IgD-negative memory B cell (primary cell): ENCODE measurements at regions not wholly inside any gene's neighbourhood (a gene's known extent, or its start where the extent isn't known, plus 50 kb on each side); places are given as distances from the start of the nearest gene placed in this dataset.

ENCODE experiments used
- H3K27ac Mint-ChIP-seq, 3 donors: one replicate each; pipeline ENCODE4 v1.8.0; 2020 to 2022; ENCODE audit warnings: mild to moderate bottlenecking in 3 of 3, mixed read lengths in 3 of 3, moderate library complexity in 1 of 3
- H3K27me3 Mint-ChIP-seq: one replicate; pipeline ENCODE4 v1.8.0; 2021; ENCODE audit warnings: mixed read lengths
- H3K36me3 Mint-ChIP-seq: one replicate; pipeline ENCODE4 v1.8.0; 2020; ENCODE audit warnings: mild to moderate bottlenecking, mixed read lengths
- H3K4me1 Mint-ChIP-seq, 3 donors: one replicate each; pipeline ENCODE4 v1.8.0; 2020 to 2022; ENCODE audit warnings: mixed read lengths in 3 of 3, mild to moderate bottlenecking in 1 of 3
- H3K4me3 Mint-ChIP-seq, 4 donors: one replicate each; pipeline ENCODE4 v1.8.0; 2020 to 2022; ENCODE audit warnings: mild to moderate bottlenecking in 4 of 4, mixed read lengths in 4 of 4, moderate library complexity in 3 of 4
- H3K9me3 Mint-ChIP-seq, 3 donors: one replicate each; pipeline ENCODE4 v1.8.0; 2020 to 2021; ENCODE audit warnings: mixed read lengths in 3 of 3, mild to moderate bottlenecking in 1 of 3

GRCh38 chr18:67358947-67359346 is 157.6 kb downstream of the DSEL start:
- peaks cover 0 to 1% (median 0%) of the 10 kb centered on the region in 3 donors for H3K4me1 Mint-ChIP-seq
- no peak overlapping the region for H3K4me3 Mint-ChIP-seq
- no peaks in the 10 kb centered on the region for H3K27me3 Mint-ChIP-seq
- H3K36me3 Mint-ChIP-seq, result no peaks in the 10 kb centered on the region
- H3K27ac Mint-ChIP-seq, result no peak overlapping the region
- H3K9me3 Mint-ChIP-seq, result peaks cover 0 to 8% (median 4%) of the 10 kb centered on the region in 3 donors

- Mint-ChIP-seq H3K9me3 (peaks cover 0 to 8% (median 4%) of the 10 kb centered on the region in 3 donors), H3K27me3 (no peaks in the 10 kb centered on the region), H3K27ac (no peak overlapping the region), H3K36me3 (no peaks in the 10 kb centered on the region), H3K4me3 (no peak overlapping the region), H3K4me1 (no peaks in the 10 kb centered on the region)
Measured at GRCh38 chr18:67354692-67355091, 161.8 kb downstream of the DSEL start.

- Mint-ChIP-seq H3K27ac (no peak overlapping the region), H3K4me3 (no peak overlapping the region), H3K36me3 (no peaks in the 10 kb centered on the region), H3K27me3 (no peaks in the 10 kb centered on the region), H3K4me1 (no peaks in the 10 kb centered on the region), H3K9me3 (peaks cover 0 to 8% (median 2%) of the 10 kb centered on the region in 3 donors)
Measured at GRCh38 chr18:67354091-67354490, 162.4 kb downstream of the DSEL start.

- Mint-ChIP-seq H3K4me1 (no peaks in the 10 kb centered on the region), H3K4me3 (no peak overlapping the region), H3K36me3 (no peaks in the 10 kb centered on the region), H3K27ac (no peak overlapping the region), H3K27me3 (no peaks in the 10 kb centered on the region), H3K9me3 (no peaks in the 10 kb centered on the region)
Measured at GRCh38 chr18:67347438-67347837, 169.1 kb downstream of the DSEL start.

GRCh38 chr18:67342159-67342558 is 174.4 kb downstream of the DSEL start:
- Mint-ChIP-seq H3K27ac (no peak overlapping the region), H3K4me3 (no peak overlapping the region), H3K27me3 (no peaks in the 10 kb centered on the region), H3K9me3 (peaks cover 0 to 2% (median 0%) of the 10 kb centered on the region in 3 donors), H3K4me1 (no peaks in the 10 kb centered on the region), H3K36me3 (no peaks in the 10 kb centered on the region)

GRCh38 chr18:67337696-67338095 is 178.8 kb downstream of the DSEL start:
- Mint-ChIP-seq H3K9me3 (peaks cover 2 to 4% (median 2%) of the 10 kb centered on the region in 3 donors), H3K27ac (no peak overlapping the region), H3K36me3 (no peaks in the 10 kb centered on the region), H3K4me3 (no peak overlapping the region), H3K27me3 (no peaks in the 10 kb centered on the region), H3K4me1 (no peaks in the 10 kb centered on the region)

- H3K27ac Mint-ChIP-seq, result no peak overlapping the region
- H3K36me3 Mint-ChIP-seq, result no peaks in the 10 kb centered on the region
- no peaks in the 10 kb centered on the region for H3K4me1 Mint-ChIP-seq
- H3K4me3 Mint-ChIP-seq, result no peak overlapping the region
- no peaks in the 10 kb centered on the region for H3K27me3 Mint-ChIP-seq
- H3K9me3 Mint-ChIP-seq, result peaks cover 0 to 4% (median 4%) of the 10 kb centered on the region in 3 donors
Measured at GRCh38 chr18:67331857-67332256, 184.7 kb downstream of the DSEL start.

- Mint-ChIP-seq H3K27me3 (no peaks in the 10 kb centered on the region), H3K4me1 (no peaks in the 10 kb centered on the region), H3K36me3 (no peaks in the 10 kb centered on the region), H3K27ac (no peak overlapping the region), H3K4me3 (no peak overlapping the region), H3K9me3 (peaks cover 0 to 11% (median 4%) of the 10 kb centered on the region in 3 donors)
Measured at GRCh38 chr18:67319109-67319508, 197.4 kb downstream of the DSEL start.

- no peaks in the 10 kb centered on the region for H3K36me3 Mint-ChIP-seq
- H3K9me3 Mint-ChIP-seq, result peaks cover 0 to 11% (median 4%) of the 10 kb centered on the region in 3 donors
- H3K4me1 Mint-ChIP-seq, result no peaks in the 10 kb centered on the region
- H3K27ac Mint-ChIP-seq, result no peak overlapping the region
- H3K4me3 Mint-ChIP-seq, result no peak overlapping the region
- no peaks in the 10 kb centered on the region for H3K27me3 Mint-ChIP-seq
Measured at GRCh38 chr18:67318651-67319050, 197.9 kb downstream of the DSEL start.

- peaks cover 0 to 2% (median 0%) of the 10 kb centered on the region in 3 donors for H3K9me3 Mint-ChIP-seq
- H3K4me1 Mint-ChIP-seq, result no peaks in the 10 kb centered on the region
- no peak overlapping the region for H3K27ac Mint-ChIP-seq
- H3K27me3 Mint-ChIP-seq, result no peaks in the 10 kb centered on the region
- no peak overlapping the region for H3K4me3 Mint-ChIP-seq
- H3K36me3 Mint-ChIP-seq, result no peaks in the 10 kb centered on the region
Measured at GRCh38 chr18:67310826-67311225, 205.7 kb downstream of the DSEL start.

GRCh38 chr18:67308819-67309218 is 207.7 kb downstream of the DSEL start:
- Mint-ChIP-seq H3K4me3 (no peak overlapping the region), H3K27ac (no peak overlapping the region), H3K9me3 (no peaks in the 10 kb centered on the region), H3K4me1 (no peaks in the 10 kb centered on the region), H3K36me3 (no peaks in the 10 kb centered on the region), H3K27me3 (no peaks in the 10 kb centered on the region)

GRCh38 chr18:67305466-67305865 is 211.1 kb downstream of the DSEL start:
- Mint-ChIP-seq H3K27ac (no peak overlapping the region), H3K27me3 (no peaks in the 10 kb centered on the region), H3K4me3 (no peak overlapping the region), H3K4me1 (no peaks in the 10 kb centered on the region), H3K36me3 (no peaks in the 10 kb centered on the region), H3K9me3 (peaks cover 0 to 2% (median 0%) of the 10 kb centered on the region in 3 donors)

GRCh38 chr18:67302043-67302442 is 214.5 kb downstream of the DSEL start:
- no peak overlapping the region for H3K27ac Mint-ChIP-seq
- peaks cover 0 to 2% (median 0%) of the 10 kb centered on the region in 3 donors for H3K9me3 Mint-ChIP-seq
- H3K27me3 Mint-ChIP-seq, result no peaks in the 10 kb centered on the region
- H3K36me3 Mint-ChIP-seq, result no peaks in the 10 kb centered on the region
- no peak overlapping the region for H3K4me3 Mint-ChIP-seq
- H3K4me1 Mint-ChIP-seq, result no peaks in the 10 kb centered on the region

GRCh38 chr18:67301592-67301991 is 214.9 kb downstream of the DSEL start:
- Mint-ChIP-seq H3K9me3 (peaks cover 0 to 2% (median 0%) of the 10 kb centered on the region in 3 donors), H3K4me1 (no peaks in the 10 kb centered on the region), H3K27me3 (no peaks in the 10 kb centered on the region), H3K4me3 (no peak overlapping the region), H3K36me3 (no peaks in the 10 kb centered on the region), H3K27ac (no peak overlapping the region)

- Mint-ChIP-seq H3K27me3 (no peaks in the 10 kb centered on the region), H3K4me1 (no peaks in the 10 kb centered on the region), H3K27ac (no peak overlapping the region), H3K36me3 (no peaks in the 10 kb centered on the region), H3K4me3 (no peak overlapping the region), H3K9me3 (peaks cover 0 to 2% (median 0%) of the 10 kb centered on the region in 3 donors)
Measured at GRCh38 chr18:67300498-67300897, 216.0 kb downstream of the DSEL start.

GRCh38 chr18:67292814-67293213 is 223.7 kb downstream of the DSEL start:
- peaks cover 0 to 6% (median 0%) of the 10 kb centered on the region in 3 donors for H3K9me3 Mint-ChIP-seq
- no peak overlapping the region for H3K27ac Mint-ChIP-seq
- no peaks in the 10 kb centered on the region for H3K27me3 Mint-ChIP-seq
- H3K36me3 Mint-ChIP-seq, result no peaks in the 10 kb centered on the region
- no peaks in the 10 kb centered on the region for H3K4me1 Mint-ChIP-seq
- no peak overlapping the region for H3K4me3 Mint-ChIP-seq

GRCh38 chr18:67290421-67290820 is 226.1 kb downstream of the DSEL start:
- Mint-ChIP-seq H3K9me3 (peaks cover 0 to 6% (median 0%) of the 10 kb centered on the region in 3 donors), H3K4me3 (no peak overlapping the region), H3K4me1 (no peaks in the 10 kb centered on the region), H3K36me3 (no peaks in the 10 kb centered on the region), H3K27me3 (no peaks in the 10 kb centered on the region), H3K27ac (peak overlapping the region in 1 of 3 donors; percentile 54)
